Vagina (tissue), 2 donors: ENCODE measurements at regions not wholly inside any gene's neighbourhood (a gene's known extent, or its start where the extent isn't known, plus 50 kb on each side); places are given as distances from the start of the nearest gene placed in this dataset.

ENCODE experiments used
- CTCF ChIP-seq, 3 experiments: fragments of 450-650 bp in 2 of 3; fragments of 200-600 bp in 1 of 3; sonication (generic) in 1 of 3; IDR thresholded peaks; one replicate each; pipeline ENCODE4 v1.5.1; 2017 to 2019; ENCODE audit warnings: antibody characterized with exemption in 3 of 3, mild to moderate bottlenecking in 2 of 3, moderate library complexity in 2 of 3
- POLR2A ChIP-seq, 2 donors: fragments of 450-650 bp; IDR thresholded peaks; one replicate each; pipeline ENCODE4 v1.6.1; 2017; ENCODE audit warnings: antibody characterized with exemption in 2 of 2, mild to moderate bottlenecking in 2 of 2, moderate library complexity in 2 of 2

GRCh38 chrX:13212191-13212651 lies 107.6 kb downstream of the ATXN3L start:
- no peak for TF ChIP-seq CTCF (IDR thresholded peaks at IDR 0.05)
- no peak for TF ChIP-seq POLR2A (IDR thresholded peaks at IDR 0.05)
